IPS-15b (cell line): ENCODE measurements at regions not wholly inside any gene's neighbourhood (a gene's known extent, or its start where the extent isn't known, plus 50 kb on each side); places are given as distances from the start of the nearest gene placed in this dataset.
"Not testable (repeated sequence)": the region's sequence is repeated elsewhere in the genome, so short reads cannot be mapped to it uniquely, and the experiment has no call there.

Experiments
- H3K27me3 ChIP-seq: one replicate; pipeline ENCODE4 v1.6.1; 2013; ENCODE audit warnings: low read length; ENCODE audit not compliant: control insufficient read depth, insufficient read depth
- H3K36me3 ChIP-seq: one replicate; pipeline ENCODE4 v1.6.1; 2013; ENCODE audit warnings: low read length; ENCODE audit not compliant: control insufficient read depth, insufficient read depth
- H3K4me1 ChIP-seq: one replicate; pipeline ENCODE4 v1.6.1; 2013; ENCODE audit warnings: mild to moderate bottlenecking, low read length; ENCODE audit not compliant: control insufficient read depth, insufficient read depth
- H3K4me3 ChIP-seq: one replicate; pipeline ENCODE4 v1.5.1; 2013; ENCODE audit warnings: low read depth, low read length
- H3K9ac ChIP-seq: one replicate; pipeline ENCODE4 v1.6.1; 2013; ENCODE audit warnings: low read depth, mild to moderate bottlenecking, low read length
- H3K9me3 ChIP-seq: one replicate; pipeline ENCODE4 v1.6.1; 2013; ENCODE audit warnings: mild to moderate bottlenecking, low read length; ENCODE audit not compliant: control insufficient read depth, insufficient read depth

GRCh38 chr11:95638501-95638900, 151.1 kb downstream of the FAM76B start:
- Histone ChIP-seq H3K36me3 (no peaks in the 10 kb centered on the region), H3K4me1 (no peaks in the 10 kb centered on the region), H3K9ac (no peak overlapping the region), H3K27me3 (no peaks in the 10 kb centered on the region), H3K9me3 (no peaks in the 10 kb centered on the region), H3K4me3 (no peak overlapping the region)

- Histone ChIP-seq H3K27me3 (no peaks in the 10 kb centered on the region), H3K9me3 (no peaks in the 10 kb centered on the region), H3K4me1 (no peaks in the 10 kb centered on the region), H3K9ac (no peak overlapping the region), H3K4me3 (no peak overlapping the region), H3K36me3 (no peaks in the 10 kb centered on the region)
These were observed 164.2 kb downstream of the FAM76B start for GRCh38 chr11:95625164-95625900.

- no peaks in the 10 kb centered on the region for H3K9me3 ChIP-seq
- no peaks in the 10 kb centered on the region for H3K27me3 ChIP-seq
- no peaks in the 10 kb centered on the region for H3K4me1 ChIP-seq
- no peak overlapping the region for H3K4me3 ChIP-seq
- H3K9ac ChIP-seq = no peak overlapping the region
- H3K36me3 ChIP-seq = no peaks in the 10 kb centered on the region
These were observed 173.3 kb downstream of the FAM76B start for GRCh38 chr11:95616256-95616804.

- no peaks in the 10 kb centered on the region for H3K27me3 ChIP-seq
- no peak overlapping the region for H3K4me3 ChIP-seq
- no peak overlapping the region for H3K9ac ChIP-seq
- H3K36me3 ChIP-seq = no peaks in the 10 kb centered on the region
- no peaks in the 10 kb centered on the region for H3K9me3 ChIP-seq
- H3K4me1 ChIP-seq = peaks cover 4% of the 10 kb centered on the region
These were observed 177.8 kb downstream of the FAM76B start for GRCh38 chr11:95611827-95612226.

GRCh38 chr11:95610185-95610584, 179.4 kb downstream of the FAM76B start:
- H3K9me3 ChIP-seq, H3K4me1 ChIP-seq, H3K9ac ChIP-seq, H3K4me3 ChIP-seq, H3K27me3 ChIP-seq, H3K36me3 ChIP-seq: not testable (repeated sequence)

GRCh38 chr11:95608093-95608492, 181.5 kb downstream of the FAM76B start:
- Histone ChIP-seq H3K9me3 (no peaks in the 10 kb centered on the region), H3K9ac (no peak overlapping the region), H3K4me1 (peaks cover 4% of the 10 kb centered on the region), H3K27me3 (no peaks in the 10 kb centered on the region), H3K36me3 (no peaks in the 10 kb centered on the region), H3K4me3 (no peak overlapping the region)

- no peak overlapping the region for H3K9ac ChIP-seq
- no peaks in the 10 kb centered on the region for H3K27me3 ChIP-seq
- H3K4me1 ChIP-seq = peaks cover 4% of the 10 kb centered on the region
- no peaks in the 10 kb centered on the region for H3K36me3 ChIP-seq
- no peak overlapping the region for H3K4me3 ChIP-seq
- no peaks in the 10 kb centered on the region for H3K9me3 ChIP-seq
These were observed 182.8 kb downstream of the FAM76B start for GRCh38 chr11:95606824-95607223.

GRCh38 chr11:95605271-95605940, 184.2 kb downstream of the FAM76B start:
- Histone ChIP-seq H3K27me3 (no peaks in the 10 kb centered on the region), H3K4me1 (peaks cover 4% of the 10 kb centered on the region), H3K9me3 (no peaks in the 10 kb centered on the region), H3K4me3 (no peak overlapping the region), H3K36me3 (no peaks in the 10 kb centered on the region), H3K9ac (no peak overlapping the region)

GRCh38 chr11:95599959-95600586, 189.5 kb downstream of the FAM76B start:
- H3K4me1 ChIP-seq = no peaks in the 10 kb centered on the region
- no peaks in the 10 kb centered on the region for H3K9me3 ChIP-seq
- H3K27me3 ChIP-seq = no peaks in the 10 kb centered on the region
- no peaks in the 10 kb centered on the region for H3K36me3 ChIP-seq
- no peak overlapping the region for H3K4me3 ChIP-seq
- H3K9ac ChIP-seq = no peak overlapping the region

- Histone ChIP-seq H3K27me3 (no peaks in the 10 kb centered on the region), H3K9ac (no peak overlapping the region), H3K36me3 (no peaks in the 10 kb centered on the region), H3K9me3 (no peaks in the 10 kb centered on the region), H3K4me3 (no peak overlapping the region), H3K4me1 (peaks cover 7% of the 10 kb centered on the region)
These were observed 193.6 kb downstream of the FAM76B start for GRCh38 chr11:95595973-95596489.

GRCh38 chr11:95595541-95595940, 194.0 kb downstream of the FAM76B start:
- H3K4me3 ChIP-seq = no peak overlapping the region
- H3K4me1 ChIP-seq = peaks cover 7% of the 10 kb centered on the region
- H3K9me3 ChIP-seq = no peaks in the 10 kb centered on the region
- no peak overlapping the region for H3K9ac ChIP-seq
- no peaks in the 10 kb centered on the region for H3K36me3 ChIP-seq
- no peaks in the 10 kb centered on the region for H3K27me3 ChIP-seq
